AG04450 (cell line): ENCODE measurements at regions not wholly inside any gene's neighbourhood (a gene's known extent, or its start where the extent isn't known, plus 50 kb on each side); places are given as distances from the start of the nearest gene placed in this dataset.

Experiments used
- CTCF ChIA-PET: fragments of 300-600, 350-600 bp; formaldehyde crosslinking; extraction: SDS; loops from one replicate; lab custom pipeline; 2022; ENCODE audit warnings: antibody characterized with exemption, inconsistent platforms; lab: Charles Lee
- POLR2A ChIA-PET: fragments of 350-600 bp; formaldehyde crosslinking; extraction: SDS; loops from one replicate; lab custom pipeline; 2021; ENCODE audit warnings: antibody characterized with exemption, inconsistent platforms; lab: Yijun Ruan, JAX
- DNase-seq: peaks from one replicate; pipeline ENCODE4 v3.0.0-alpha.2; 2011; ENCODE audit warnings: low read depth, low spot score
- H3K27ac ChIP-seq: one replicate; pipeline ENCODE4 v1.5.1; 2012; ENCODE audit warnings: low read depth, low read length, control low read depth
- H3K27me3 ChIP-seq: one replicate; pipeline ENCODE4 v1.6.0; 2012; ENCODE audit warnings: low read length; ENCODE audit not compliant: control insufficient read depth, insufficient read depth
- H3K4me3 ChIP-seq: 2 replicates; pipeline ENCODE4 v1.5.1; 2011; ENCODE audit warnings: mild to moderate bottlenecking, low read depth, low read length, control low read depth
- H3K9me3 ChIP-seq: 2 replicates; pipeline ENCODE4 v1.5.1; 2012; ENCODE audit warnings: low read length; ENCODE audit not compliant: control insufficient read depth, insufficient read depth
- CTCF ChIP-seq: IDR thresholded peaks from 2 replicates; pipeline ENCODE4 v1.5.1; 2011; ENCODE audit warnings: low read depth, low read length, control low read depth, inconsistent platforms

GRCh38 chr1:222886194-222886854, 71.5 kb downstream of the DISP1 start:
- no peaks in the 10 kb centered on the region for H3K27me3 ChIP-seq
- H3K9me3 ChIP-seq: no peaks in the 10 kb centered on the region
- TF ChIP-seq CTCF: no peak
- H3K27ac ChIP-seq: no peak overlapping the region
- no peak for DNase-seq
- H3K4me3 ChIP-seq: no peak overlapping the region
- ChIA-PET POLR2A (no interaction called here), CTCF (no interaction called here)

GRCh38 chr1:222886878-222887351, 72.1 kb downstream of the DISP1 start:
- no peak overlapping the region for H3K4me3 ChIP-seq
- H3K9me3 ChIP-seq: no peaks in the 10 kb centered on the region
- no peak for TF ChIP-seq CTCF
- POLR2A ChIA-PET: no interaction called here
- no peak overlapping the region for H3K27ac ChIP-seq
- CTCF ChIA-PET: no interaction called here
- no peak for DNase-seq
- no peaks in the 10 kb centered on the region for H3K27me3 ChIP-seq

GRCh38 chr1:222889440-222889839, 74.6 kb downstream of the DISP1 start:
- Histone ChIP-seq H3K9me3 (peaks cover 10% of the 10 kb centered on the region), H3K27ac (no peak overlapping the region), H3K4me3 (no peak overlapping the region), H3K27me3 (no peaks in the 10 kb centered on the region)
- ChIA-PET CTCF (no interaction called here), POLR2A (no interaction called here)
- no peak for DNase-seq
- no peak for TF ChIP-seq CTCF

GRCh38 chr1:222890716-222891115, 75.9 kb downstream of the DISP1 start:
- no peak overlapping the region for H3K27ac ChIP-seq
- ChIA-PET POLR2A (no interaction called here), CTCF (interaction anchor here (0.8 kb wide), 1 partner anchor 243 kb away, joined by 3 read pairs; no protein-coding TSS in a partner anchor)
- H3K9me3 ChIP-seq: peaks cover 12% of the 10 kb centered on the region
- no peak for TF ChIP-seq CTCF
- no peak for DNase-seq
- H3K4me3 ChIP-seq: no peak overlapping the region
- no peaks in the 10 kb centered on the region for H3K27me3 ChIP-seq

- ChIA-PET CTCF (no interaction called here), POLR2A (no interaction called here)
- DNase-seq: no peak
- Histone ChIP-seq H3K4me3 (no peak overlapping the region), H3K27me3 (no peaks in the 10 kb centered on the region), H3K9me3 (peaks cover 12% of the 10 kb centered on the region), H3K27ac (no peak overlapping the region)
- no peak for TF ChIP-seq CTCF
These were observed 76.7 kb downstream of the DISP1 start for GRCh38 chr1:222891578-222891977.
